OCI-LY7 (cell line): ENCODE measurements at regions not wholly inside any gene's neighbourhood (a gene's known extent, or its start where the extent isn't known, plus 50 kb on each side); places are given as distances from the start of the nearest gene placed in this dataset.

ENCODE experiments used
- EZH2phosphoT487 ChIP-seq: fragments of 200-600 bp; sonication (generic); IDR thresholded peaks from 2 replicates; pipeline ENCODE4 v1.6.1; 2018; ENCODE audit warnings: low read depth, borderline replicate concordance, mild to moderate bottlenecking, mixed run types, antibody characterized with exemption, low read length, moderate library complexity, mixed read lengths
- TF ChIP-seq, protein P1 (sequence below): fragments of 200-600 bp; sonication (generic); conservative IDR thresholded peaks from 2 replicates; pipeline ENCODE4 v1.5.1; 2014; ENCODE audit warnings: mild to moderate bottlenecking, antibody characterized with exemption, low read length, moderate library complexity, mixed read lengths

DNA sequence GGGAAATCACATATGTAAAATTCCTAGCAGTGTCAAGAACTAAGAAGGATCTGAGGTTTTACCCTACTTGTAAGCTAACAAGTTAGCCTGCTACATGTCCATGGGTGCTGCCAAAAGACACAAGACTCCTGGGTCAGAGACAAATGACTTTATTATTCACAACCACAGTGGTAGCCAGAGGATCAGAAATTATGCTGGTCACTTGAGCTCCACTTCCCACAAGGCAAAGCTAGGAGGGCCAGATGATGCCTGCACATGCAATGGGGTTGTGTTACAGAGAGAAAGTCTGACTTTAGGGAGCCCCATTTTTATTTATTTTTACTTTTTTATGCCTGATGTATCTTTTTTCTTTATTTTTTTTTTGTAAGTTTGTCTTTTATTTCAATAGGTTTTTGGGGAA lies 136.8 kb downstream of the S1PR1 start:
- TF ChIP-seq, protein P1, sequence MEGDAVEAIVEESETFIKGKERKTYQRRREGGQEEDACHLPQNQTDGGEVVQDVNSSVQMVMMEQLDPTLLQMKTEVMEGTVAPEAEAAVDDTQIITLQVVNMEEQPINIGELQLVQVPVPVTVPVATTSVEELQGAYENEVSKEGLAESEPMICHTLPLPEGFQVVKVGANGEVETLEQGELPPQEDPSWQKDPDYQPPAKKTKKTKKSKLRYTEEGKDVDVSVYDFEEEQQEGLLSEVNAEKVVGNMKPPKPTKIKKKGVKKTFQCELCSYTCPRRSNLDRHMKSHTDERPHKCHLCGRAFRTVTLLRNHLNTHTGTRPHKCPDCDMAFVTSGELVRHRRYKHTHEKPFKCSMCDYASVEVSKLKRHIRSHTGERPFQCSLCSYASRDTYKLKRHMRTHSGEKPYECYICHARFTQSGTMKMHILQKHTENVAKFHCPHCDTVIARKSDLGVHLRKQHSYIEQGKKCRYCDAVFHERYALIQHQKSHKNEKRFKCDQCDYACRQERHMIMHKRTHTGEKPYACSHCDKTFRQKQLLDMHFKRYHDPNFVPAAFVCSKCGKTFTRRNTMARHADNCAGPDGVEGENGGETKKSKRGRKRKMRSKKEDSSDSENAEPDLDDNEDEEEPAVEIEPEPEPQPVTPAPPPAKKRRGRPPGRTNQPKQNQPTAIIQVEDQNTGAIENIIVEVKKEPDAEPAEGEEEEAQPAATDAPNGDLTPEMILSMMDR: no peak
- no peak for TF ChIP-seq EZH2phosphoT487
